ENCODE measurements at regions not wholly inside any gene's neighbourhood (a gene's known extent, or its start where the extent isn't known, plus 50 kb on each side); places are given as distances from the start of the nearest gene placed in this dataset.

- TF ChIP-seq CTCF (IDR thresholded peaks at IDR 0.05 in 2 of 3, conservative IDR thresholded peaks at IDR 0.05 in 1 of 3; ENCODE audit: borderline replicate concordance in 1 of 3, insufficient read depth in 1 of 3, low read depth in 2 of 3, low read length in 2 of 3) (no peak), REST (IDR thresholded peaks at IDR 0.05; ENCODE audit: low read depth) (no peak), YY1 (IDR thresholded peaks at IDR 0.05; ENCODE audit: extremely low read depth, insufficient replicate concordance, low read depth, low read length) (no peak), POLR2A (IDR thresholded peaks at IDR 0.05; ENCODE audit: borderline replicate concordance, extremely low read depth, insufficient read depth, insufficient read length) (no peak), CBX3 (IDR thresholded peaks at IDR 0.05; ENCODE audit: low read depth) (no peak), ZNF274 (IDR thresholded peaks at IDR 0.05; ENCODE audit: low read depth, low read length) (no peak), MAX (IDR thresholded peaks at IDR 0.05) (no peak), EZH2 (IDR thresholded peaks at IDR 0.05) (no peak)
Measured at GRCh38 chr12:13609894-13610679, 371.3 kb downstream of the GRIN2B start.

Measured in HCT116 (cell line).